Tibial artery (tissue), 4 donors: ENCODE measurements at regions not wholly inside any gene's neighbourhood (a gene's known extent, or its start where the extent isn't known, plus 50 kb on each side); places are given as distances from the start of the nearest gene placed in this dataset.
A peak's percentile ranks its signal among the peaks of the same experiment; 100 is the strongest.

Experiments used
- DNase-seq, 2 donors: peaks; one replicate each; pipeline ENCODE4 v3.0.0-alpha.2; 2019
- H3K27ac ChIP-seq, 2 donors: fragments of 200-600 bp; sonication (generic) in 1 of 2; 1 replicate in 1 of 2; 2 replicates in 1 of 2; pipeline ENCODE4 v1.5.1; 2018 to 2019; ENCODE audit warnings: mild to moderate bottlenecking in 1 of 2
- H3K27me3 ChIP-seq, 2 donors: fragments of 200-600 bp; sonication (generic) in 1 of 2; one replicate each; pipeline versions ENCODE4 v1.5.1 to v1.6.0; 2016 to 2019
- H3K36me3 ChIP-seq, 3 donors: fragments of 200-600 bp; sonication (generic) in 2 of 3; one replicate each; pipeline ENCODE4 v1.5.1; 2016 to 2019; ENCODE audit warnings: mild to moderate bottlenecking in 2 of 3
- H3K4me1 ChIP-seq, 4 donors: fragments of 200-600 bp; sonication (generic) in 2 of 4; 1 replicate in 3 of 4; 2 replicates in 1 of 4; pipeline ENCODE4 v1.5.1; 2016 to 2019
- H3K4me3 ChIP-seq, 2 donors: fragments of 200-600 bp; sonication (generic) in 1 of 2; 1 replicate in 1 of 2; 2 replicates in 1 of 2; pipeline ENCODE4 v1.5.1; 2018 to 2019; ENCODE audit warnings: mild to moderate bottlenecking in 2 of 2
- H3K9me3 ChIP-seq, 3 donors: fragments of 200-600 bp; sonication (generic) in 1 of 3; one replicate each; pipeline ENCODE4 v1.5.1; 2016 to 2019
- CTCF ChIP-seq, 2 experiments: fragments of 200-600 bp in 1 of 2; fragments of 450-650 bp in 1 of 2; IDR thresholded peaks; one replicate each; pipeline ENCODE4 v1.5.1; 2017 to 2019; ENCODE audit warnings: antibody characterized with exemption in 2 of 2, mild to moderate bottlenecking in 1 of 2, moderate library complexity in 1 of 2
- intact Hi-C: fragments of 100-400 bp; cut with DNase I; formaldehyde crosslinking; loops from one replicate; pipeline ENCODE4 v1.15.0; 2023; ENCODE audit warnings: low total_unique reads

- Histone ChIP-seq H3K27me3 (no peaks in the 10 kb centered on the region), H3K9me3 (no peaks in the 10 kb centered on the region), H3K27ac (no peak overlapping the region), H3K36me3 (no peaks in the 10 kb centered on the region), H3K4me3 (no peak overlapping the region), H3K4me1 (no peaks in the 10 kb centered on the region)
- DNase-seq: peak in 1 of 2 donors; percentile 47
- intact Hi-C loops: no loop called here
- no peak for TF ChIP-seq CTCF (IDR thresholded peaks at IDR 0.05)
Measured at GRCh38 chr2:2580341-2580740, 249.3 kb upstream of the MYT1L start.

GRCh38 chr2:2579814-2580213 lies 248.7 kb upstream of the MYT1L start:
- no peaks in the 10 kb centered on the region for H3K4me1 ChIP-seq
- no peak for DNase-seq
- TF ChIP-seq CTCF (IDR thresholded peaks at IDR 0.05): no peak

GRCh38 chr2:2577407-2577831 lies 246.3 kb upstream of the MYT1L start:
- H3K9me3 ChIP-seq: no peaks in the 10 kb centered on the region
- no peak overlapping the region for H3K27ac ChIP-seq
- no peaks in the 10 kb centered on the region for H3K4me1 ChIP-seq
- H3K4me3 ChIP-seq: no peak overlapping the region
- H3K36me3 ChIP-seq: no peaks in the 10 kb centered on the region
- peaks cover 0 to 7% of the 10 kb centered on the region in 2 donors for H3K27me3 ChIP-seq
- intact Hi-C loops: no loop called here
- no peak for TF ChIP-seq CTCF (IDR thresholded peaks at IDR 0.05)
- no peak for DNase-seq

More at GRCh38 chr2:2579814-2580213, 248.7 kb upstream of the MYT1L start:
- Histone ChIP-seq H3K9me3 (no peaks in the 10 kb centered on the region), H3K27ac (no peak overlapping the region), H3K27me3 (peaks cover 0 to under 1% of the 10 kb centered on the region in 2 donors), H3K4me3 (no peak overlapping the region), H3K36me3 (no peaks in the 10 kb centered on the region)
- intact Hi-C loops: no loop called here

DNA sequence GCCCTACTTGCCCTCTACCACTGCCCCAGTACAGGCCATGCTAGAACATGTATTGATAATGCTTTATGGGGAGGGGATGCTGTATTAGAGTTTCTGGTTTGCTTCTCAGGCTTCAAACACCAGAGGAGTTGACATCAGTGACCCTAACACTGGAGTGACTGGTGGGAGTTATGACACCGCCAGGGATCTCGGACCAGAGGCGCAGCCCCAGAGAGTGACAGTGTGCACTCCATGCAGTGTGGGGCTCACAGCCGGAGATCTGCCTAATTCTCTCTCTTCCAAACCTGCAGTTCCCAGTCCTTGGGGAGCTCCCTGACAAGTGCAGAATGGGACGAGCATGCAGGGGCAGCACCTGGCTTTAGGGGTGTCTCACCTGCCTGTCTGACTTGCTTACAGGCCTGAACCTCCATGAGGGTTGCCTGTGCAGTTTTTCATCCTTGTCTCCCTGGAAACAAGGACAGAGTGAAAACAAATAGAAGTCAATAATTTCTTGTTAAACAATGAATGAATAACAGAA lies 244.9 kb upstream of the MYT1L start:
- no peaks in the 10 kb centered on the region for H3K36me3 ChIP-seq
- peak in 1 of 2 donors; percentile 34 for DNase-seq
- H3K4me3 ChIP-seq: no peak overlapping the region
- H3K27me3 ChIP-seq: peaks cover 0 to 8% of the 10 kb centered on the region in 2 donors
- TF ChIP-seq CTCF (IDR thresholded peaks at IDR 0.05): no peak
- intact Hi-C loops: no loop called here
- H3K9me3 ChIP-seq: no peaks in the 10 kb centered on the region
- H3K27ac ChIP-seq: no peak overlapping the region
- no peaks in the 10 kb centered on the region for H3K4me1 ChIP-seq

GRCh38 chr2:2575181-2575577 lies 244.1 kb upstream of the MYT1L start:
- DNase-seq: peak in 1 of 2 donors; percentile 38
- Histone ChIP-seq H3K27me3 (peaks cover 0 to 14% of the 10 kb centered on the region in 2 donors), H3K4me3 (no peak overlapping the region), H3K36me3 (no peaks in the 10 kb centered on the region), H3K27ac (no peak overlapping the region), H3K4me1 (no peaks in the 10 kb centered on the region), H3K9me3 (no peaks in the 10 kb centered on the region)
- no peak for TF ChIP-seq CTCF (IDR thresholded peaks at IDR 0.05)
- intact Hi-C loops: no loop called here
